Stimulated activated CD8-positive, alpha-beta memory T cell treated with anti-CD3 and anti-CD28 coated beads, Interleukin-12 subunit alpha, Interleukin-12 subunit beta, amount 100 ng/mL, for 4 hours (primary cell): ENCODE measurements at regions not wholly inside any gene's neighbourhood (a gene's known extent, or its start where the extent isn't known, plus 50 kb on each side); places are given as distances from the start of the nearest gene placed in this dataset.

Source experiments
- DNase-seq: peaks from one replicate; pipeline ENCODE4 v3.0.0-alpha.2; 2020; ENCODE audit warnings: low read depth

- no peak for DNase-seq
Measured at GRCh38 chr17:14474591-14474990, 173.7 kb downstream of the HS3ST3B1 start.

GRCh38 chr17:14471052-14471451, 170.2 kb downstream of the HS3ST3B1 start:
- no peak for DNase-seq

GRCh38 chr17:14470417-14470816, 169.5 kb downstream of the HS3ST3B1 start:
- no peak for DNase-seq

- DNase-seq = no peak
Measured at GRCh38 chr17:14469971-14470370, 169.1 kb downstream of the HS3ST3B1 start.

- DNase-seq = no peak
Measured at GRCh38 chr17:14468858-14469257, 168.0 kb downstream of the HS3ST3B1 start.

GRCh38 chr17:14461227-14461548, 160.3 kb downstream of the HS3ST3B1 start:
- no peak for DNase-seq

GRCh38 chr17:14460516-14461226, 159.8 kb downstream of the HS3ST3B1 start:
- no peak for DNase-seq

- DNase-seq = no peak
Measured at GRCh38 chr17:14459955-14460354, 159.1 kb downstream of the HS3ST3B1 start.

- no peak for DNase-seq
Measured at GRCh38 chr17:14458724-14459123, 157.8 kb downstream of the HS3ST3B1 start.

- no peak for DNase-seq
Measured at GRCh38 chr17:14454746-14455145, 153.9 kb downstream of the HS3ST3B1 start.

GRCh38 chr17:14452856-14453255, 152.0 kb downstream of the HS3ST3B1 start:
- no peak for DNase-seq

GRCh38 chr17:14451729-14452191, 150.9 kb downstream of the HS3ST3B1 start:
- no peak for DNase-seq

- no peak for DNase-seq
Measured at GRCh38 chr17:14448818-14449217, 147.9 kb downstream of the HS3ST3B1 start.

GRCh38 chr17:14446825-14447224, 145.9 kb downstream of the HS3ST3B1 start:
- DNase-seq = no peak

- DNase-seq = no peak
Measured at GRCh38 chr17:14444915-14445314, 144.0 kb downstream of the HS3ST3B1 start.

- DNase-seq = no peak
Measured at GRCh38 chr17:14442798-14443528, 142.1 kb downstream of the HS3ST3B1 start.

GRCh38 chr17:14437176-14437575, 136.3 kb downstream of the HS3ST3B1 start:
- no peak for DNase-seq

GRCh38 chr17:14436266-14436665, 135.4 kb downstream of the HS3ST3B1 start:
- DNase-seq = no peak

- DNase-seq = no peak
Measured at GRCh38 chr17:14434506-14434905, 133.6 kb downstream of the HS3ST3B1 start.

- DNase-seq = no peak
Measured at GRCh38 chr17:14432079-14432478, 131.2 kb downstream of the HS3ST3B1 start.

- no peak for DNase-seq
Measured at GRCh38 chr17:14429084-14429483, 128.2 kb downstream of the HS3ST3B1 start.

- no peak for DNase-seq
Measured at GRCh38 chr17:14428648-14429029, 127.8 kb downstream of the HS3ST3B1 start.

GRCh38 chr17:14427900-14428647, 127.2 kb downstream of the HS3ST3B1 start:
- peak; percentile 25 for DNase-seq
